HUDEP-2 (cell line): ENCODE measurements at regions not wholly inside any gene's neighbourhood (a gene's known extent, or its start where the extent isn't known, plus 50 kb on each side); places are given as distances from the start of the nearest gene placed in this dataset.

ENCODE experiments used
- DNase-seq, 76 experiments: peaks; one replicate each; lab custom pipeline; 2025; ENCODE audit not compliant: unreplicated experiment in 76 of 76; lab: John Stamatoyannopoulos, UW

- DNase-seq: peak in 2 of 76 experiments; percentile 0 to 2
These were observed 104.2 kb downstream of the SEC61B start for GRCh38 chr9:99326112-99326916.

- DNase-seq: no peak
These were observed 104.8 kb downstream of the SEC61B start for GRCh38 chr9:99326917-99327189.

GRCh38 chr9:99327667-99328066 is 105.6 kb downstream of the SEC61B start:
- DNase-seq: no peak

GRCh38 chr9:99335280-99335679 is 113.2 kb downstream of the SEC61B start:
- DNase-seq: no peak

- no peak for DNase-seq
These were observed 113.9 kb downstream of the SEC61B start for GRCh38 chr9:99336005-99336404.

GRCh38 chr9:99336531-99336930 is 114.4 kb downstream of the SEC61B start:
- no peak for DNase-seq

GRCh38 chr9:99340281-99340680 is 118.2 kb downstream of the SEC61B start:
- no peak for DNase-seq

GRCh38 chr9:99341686-99342085 is 119.6 kb downstream of the SEC61B start:
- no peak for DNase-seq

GRCh38 chr9:99345451-99345850 is 123.4 kb downstream of the SEC61B start:
- no peak for DNase-seq

GRCh38 chr9:99345942-99346341 is 123.9 kb downstream of the SEC61B start:
- DNase-seq: no peak

GRCh38 chr9:99347568-99347967 is 125.5 kb downstream of the SEC61B start:
- no peak for DNase-seq

GRCh38 chr9:99348289-99348688 is 126.2 kb downstream of the SEC61B start:
- no peak for DNase-seq

GRCh38 chr9:99349870-99350269 is 127.8 kb downstream of the SEC61B start:
- no peak for DNase-seq

GRCh38 chr9:99350461-99350860 is 128.4 kb downstream of the SEC61B start:
- DNase-seq: no peak

- DNase-seq: no peak
These were observed 129.6 kb downstream of the SEC61B start for GRCh38 chr9:99351647-99352046.

GRCh38 chr9:99352826-99353225 is 130.7 kb downstream of the SEC61B start:
- no peak for DNase-seq

- DNase-seq: no peak
These were observed 131.3 kb downstream of the SEC61B start for GRCh38 chr9:99353408-99353807.

- no peak for DNase-seq
These were observed 132.0 kb downstream of the SEC61B start for GRCh38 chr9:99354104-99354503.

- DNase-seq: no peak
These were observed 134.5 kb downstream of the SEC61B start for GRCh38 chr9:99356512-99356971.

GRCh38 chr9:99357575-99357974 is 135.5 kb downstream of the SEC61B start:
- no peak for DNase-seq

GRCh38 chr9:99358668-99359067 is 136.6 kb downstream of the SEC61B start:
- no peak for DNase-seq

GRCh38 chr9:99359336-99359735 is 137.3 kb downstream of the SEC61B start:
- no peak for DNase-seq

- no peak for DNase-seq
These were observed 137.9 kb downstream of the SEC61B start for GRCh38 chr9:99360026-99360425.
